T-helper 2 cell treated with Interferon-gamma antibody and Interleukin-4, amounts not matched to agents 100 ng/mL and 5 ng/mL, for 36 hours (primary cell): ENCODE measurements at regions not wholly inside any gene's neighbourhood (a gene's known extent, or its start where the extent isn't known, plus 50 kb on each side); places are given as distances from the start of the nearest gene placed in this dataset.

ENCODE experiments used
- intact Hi-C: fragments of 100-400 bp; cut with micrococcal nuclease; formaldehyde crosslinking; loops from one replicate; pipeline ENCODE4 v1.15.1; 2023

GRCh38 chr18:8458546-8459215 is 150.6 kb upstream of the RAB12 start:
- intact Hi-C loops, result no loop called here

- intact Hi-C loops, result no loop called here
Measured at GRCh38 chr18:8460748-8461147, 148.5 kb upstream of the RAB12 start.

- intact Hi-C loops, result no loop called here
Measured at GRCh38 chr18:8461544-8461943, 147.7 kb upstream of the RAB12 start.

GRCh38 chr18:8462651-8463185 is 146.5 kb upstream of the RAB12 start:
- intact Hi-C loops, result no loop called here

GRCh38 chr18:8463791-8464190 is 145.4 kb upstream of the RAB12 start:
- intact Hi-C loops, result no loop called here

GRCh38 chr18:8468191-8468590 is 141.0 kb upstream of the RAB12 start:
- intact Hi-C loops, result no loop called here

GRCh38 chr18:8468921-8469335 is 140.3 kb upstream of the RAB12 start:
- intact Hi-C loops, result no loop called here

- intact Hi-C loops, result no loop called here
Measured at GRCh38 chr18:8469544-8470130, 139.6 kb upstream of the RAB12 start.

- intact Hi-C loops, result no loop called here
Measured at GRCh38 chr18:8471372-8471771, 137.9 kb upstream of the RAB12 start.

GRCh38 chr18:8474661-8475060 is 134.6 kb upstream of the RAB12 start:
- intact Hi-C loops, result loop anchor here (5.0 kb wide), 1 partner anchor 513 kb away; no protein-coding TSS in a partner anchor

GRCh38 chr18:8477615-8478014 is 131.6 kb upstream of the RAB12 start:
- intact Hi-C loops, result loop anchor here (5.0 kb wide), 1 partner anchor 510 kb away; no protein-coding TSS in a partner anchor

- intact Hi-C loops, result loop anchor here (5.0 kb wide), 1 partner anchor 509 kb away; no protein-coding TSS in a partner anchor
Measured at GRCh38 chr18:8478166-8478967, 130.9 kb upstream of the RAB12 start.

GRCh38 chr18:8478968-8479370 is 130.3 kb upstream of the RAB12 start:
- intact Hi-C loops, result loop anchor here (5.0 kb wide), 1 partner anchor 508 kb away; no protein-coding TSS in a partner anchor

GRCh38 chr18:8479789-8480188 is 129.4 kb upstream of the RAB12 start:
- intact Hi-C loops, result loop anchor here (5.0 kb wide), 1 partner anchor 508 kb away; no protein-coding TSS in a partner anchor

GRCh38 chr18:8480506-8481328 is 128.5 kb upstream of the RAB12 start:
- intact Hi-C loops, result no loop called here

GRCh38 chr18:8484951-8485350 is 124.3 kb upstream of the RAB12 start:
- intact Hi-C loops, result no loop called here

- intact Hi-C loops, result no loop called here
Measured at GRCh38 chr18:8489761-8490160, 119.5 kb upstream of the RAB12 start.

GRCh38 chr18:8491516-8491915 is 117.7 kb upstream of the RAB12 start:
- intact Hi-C loops, result no loop called here

- intact Hi-C loops, result no loop called here
Measured at GRCh38 chr18:8493141-8493540, 116.1 kb upstream of the RAB12 start.

- intact Hi-C loops, result no loop called here
Measured at GRCh38 chr18:8496186-8496585, 113.1 kb upstream of the RAB12 start.

GRCh38 chr18:8498905-8499304 is 110.3 kb upstream of the RAB12 start:
- intact Hi-C loops, result no loop called here
